Osteocyte (in vitro differentiated cells): ENCODE measurements at regions not wholly inside any gene's neighbourhood (a gene's known extent, or its start where the extent isn't known, plus 50 kb on each side); places are given as distances from the start of the nearest gene placed in this dataset.

ENCODE experiments used
- DNase-seq: peaks from one replicate; pipeline ENCODE4 v3.0.0; 2021; ENCODE audit warnings: mixed read lengths; ENCODE audit not compliant: unreplicated experiment; ENCODE audit errors: extremely low spot score
- H3K27ac Mint-ChIP-seq: one replicate; pipeline ENCODE4 v1.8.0; 2021; ENCODE audit warnings: mild to moderate bottlenecking, mixed read lengths; ENCODE audit not compliant: unreplicated experiment
- H3K27me3 Mint-ChIP-seq: one replicate; pipeline ENCODE4 v1.8.0; 2021; ENCODE audit warnings: mixed read lengths; ENCODE audit not compliant: unreplicated experiment
- H3K36me3 Mint-ChIP-seq: one replicate; pipeline ENCODE4 v1.8.0; 2021; ENCODE audit warnings: mixed read lengths; ENCODE audit not compliant: unreplicated experiment
- H3K4me1 Mint-ChIP-seq: one replicate; pipeline ENCODE4 v1.8.0; 2021; ENCODE audit warnings: mixed read lengths; ENCODE audit not compliant: unreplicated experiment
- H3K4me3 Mint-ChIP-seq: one replicate; pipeline ENCODE4 v1.8.0; 2021; ENCODE audit warnings: mild to moderate bottlenecking, moderate library complexity, mixed read lengths; ENCODE audit not compliant: unreplicated experiment
- H3K9me3 Mint-ChIP-seq: one replicate; pipeline ENCODE4 v1.8.0; 2021; ENCODE audit warnings: mixed read lengths; ENCODE audit not compliant: unreplicated experiment
- TF ChIP-seq, protein P1 (sequence below): fragments of 200-600 bp; sonication (generic); IDR thresholded peaks from 2 replicates; pipeline ENCODE4 v1.5.0; 2021; ENCODE audit warnings: antibody characterized with exemption, mild to moderate bottlenecking, moderate library complexity

DNA sequence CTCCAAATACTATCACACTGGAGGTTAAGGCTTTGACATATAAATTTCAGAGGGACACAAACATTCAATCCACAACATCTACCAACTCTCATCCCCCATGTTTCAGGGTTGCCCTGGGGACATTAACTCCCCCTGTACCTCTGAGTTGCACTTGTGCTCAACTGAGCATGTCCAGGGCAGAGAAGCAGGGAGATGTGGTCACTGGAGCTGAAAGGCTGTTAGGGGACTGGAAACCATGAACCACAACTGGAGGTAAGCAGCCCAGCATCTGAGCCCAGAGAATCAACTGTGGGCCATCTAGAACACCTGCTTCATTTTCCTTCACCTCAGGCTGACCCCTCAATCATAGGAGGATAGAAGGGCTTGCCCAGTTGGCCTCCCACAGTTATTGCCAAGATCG is 641.1 kb downstream of the MID1IP1 start:
- H3K4me3 Mint-ChIP-seq = no peak overlapping the region
- no peaks in the 10 kb centered on the region for H3K36me3 Mint-ChIP-seq
- H3K4me1 Mint-ChIP-seq = no peaks in the 10 kb centered on the region
- H3K27ac Mint-ChIP-seq = no peak overlapping the region
- TF ChIP-seq, protein P1, sequence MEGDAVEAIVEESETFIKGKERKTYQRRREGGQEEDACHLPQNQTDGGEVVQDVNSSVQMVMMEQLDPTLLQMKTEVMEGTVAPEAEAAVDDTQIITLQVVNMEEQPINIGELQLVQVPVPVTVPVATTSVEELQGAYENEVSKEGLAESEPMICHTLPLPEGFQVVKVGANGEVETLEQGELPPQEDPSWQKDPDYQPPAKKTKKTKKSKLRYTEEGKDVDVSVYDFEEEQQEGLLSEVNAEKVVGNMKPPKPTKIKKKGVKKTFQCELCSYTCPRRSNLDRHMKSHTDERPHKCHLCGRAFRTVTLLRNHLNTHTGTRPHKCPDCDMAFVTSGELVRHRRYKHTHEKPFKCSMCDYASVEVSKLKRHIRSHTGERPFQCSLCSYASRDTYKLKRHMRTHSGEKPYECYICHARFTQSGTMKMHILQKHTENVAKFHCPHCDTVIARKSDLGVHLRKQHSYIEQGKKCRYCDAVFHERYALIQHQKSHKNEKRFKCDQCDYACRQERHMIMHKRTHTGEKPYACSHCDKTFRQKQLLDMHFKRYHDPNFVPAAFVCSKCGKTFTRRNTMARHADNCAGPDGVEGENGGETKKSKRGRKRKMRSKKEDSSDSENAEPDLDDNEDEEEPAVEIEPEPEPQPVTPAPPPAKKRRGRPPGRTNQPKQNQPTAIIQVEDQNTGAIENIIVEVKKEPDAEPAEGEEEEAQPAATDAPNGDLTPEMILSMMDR = no peak
- no peak for DNase-seq
- H3K9me3 Mint-ChIP-seq = peaks cover 5% of the 10 kb centered on the region
- H3K27me3 Mint-ChIP-seq = no peaks in the 10 kb centered on the region

GRCh38 chrX:39443240-39443639 is 642.0 kb downstream of the MID1IP1 start:
- Mint-ChIP-seq H3K36me3 (no peaks in the 10 kb centered on the region), H3K4me3 (no peak overlapping the region), H3K9me3 (peaks cover 5% of the 10 kb centered on the region), H3K27me3 (peaks cover 3% of the 10 kb centered on the region), H3K27ac (no peak overlapping the region), H3K4me1 (no peaks in the 10 kb centered on the region)
- no peak for DNase-seq
- TF ChIP-seq, protein P1 = no peak

DNA sequence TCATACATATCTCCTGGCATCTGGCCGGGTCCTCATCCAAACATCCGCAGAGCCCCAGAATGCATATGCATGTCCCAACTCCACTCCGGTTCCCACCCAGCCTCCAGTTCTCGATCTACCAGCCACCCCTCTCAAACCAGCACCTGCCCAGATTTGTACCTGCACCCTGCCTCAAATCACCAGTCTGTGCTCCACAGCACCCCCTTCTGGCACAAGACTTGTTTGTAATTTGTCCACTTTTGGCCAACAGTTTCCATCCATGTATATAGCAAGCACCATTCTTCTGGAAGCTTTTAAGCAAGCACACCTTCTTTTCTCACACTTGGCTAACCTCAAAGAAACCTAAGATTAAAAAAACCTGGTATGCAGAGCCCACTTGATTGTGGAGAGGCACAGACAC is 644.1 kb downstream of the MID1IP1 start:
- H3K9me3 Mint-ChIP-seq = peaks cover 5% of the 10 kb centered on the region
- H3K27me3 Mint-ChIP-seq = peaks cover 3% of the 10 kb centered on the region
- no peak for DNase-seq
- TF ChIP-seq, protein P1 = no peak
- no peak overlapping the region for H3K4me3 Mint-ChIP-seq
- no peaks in the 10 kb centered on the region for H3K4me1 Mint-ChIP-seq
- H3K27ac Mint-ChIP-seq = no peak overlapping the region
- H3K36me3 Mint-ChIP-seq = no peaks in the 10 kb centered on the region

- Mint-ChIP-seq H3K36me3 (no peaks in the 10 kb centered on the region), H3K27ac (no peak overlapping the region), H3K4me1 (no peaks in the 10 kb centered on the region), H3K4me3 (no peak overlapping the region), H3K27me3 (peaks cover 8% of the 10 kb centered on the region), H3K9me3 (no peaks in the 10 kb centered on the region)
- DNase-seq = no peak
- TF ChIP-seq, protein P1 = no peak
Measured at GRCh38 chrX:39449352-39449751, 648.1 kb downstream of the MID1IP1 start.

DNA sequence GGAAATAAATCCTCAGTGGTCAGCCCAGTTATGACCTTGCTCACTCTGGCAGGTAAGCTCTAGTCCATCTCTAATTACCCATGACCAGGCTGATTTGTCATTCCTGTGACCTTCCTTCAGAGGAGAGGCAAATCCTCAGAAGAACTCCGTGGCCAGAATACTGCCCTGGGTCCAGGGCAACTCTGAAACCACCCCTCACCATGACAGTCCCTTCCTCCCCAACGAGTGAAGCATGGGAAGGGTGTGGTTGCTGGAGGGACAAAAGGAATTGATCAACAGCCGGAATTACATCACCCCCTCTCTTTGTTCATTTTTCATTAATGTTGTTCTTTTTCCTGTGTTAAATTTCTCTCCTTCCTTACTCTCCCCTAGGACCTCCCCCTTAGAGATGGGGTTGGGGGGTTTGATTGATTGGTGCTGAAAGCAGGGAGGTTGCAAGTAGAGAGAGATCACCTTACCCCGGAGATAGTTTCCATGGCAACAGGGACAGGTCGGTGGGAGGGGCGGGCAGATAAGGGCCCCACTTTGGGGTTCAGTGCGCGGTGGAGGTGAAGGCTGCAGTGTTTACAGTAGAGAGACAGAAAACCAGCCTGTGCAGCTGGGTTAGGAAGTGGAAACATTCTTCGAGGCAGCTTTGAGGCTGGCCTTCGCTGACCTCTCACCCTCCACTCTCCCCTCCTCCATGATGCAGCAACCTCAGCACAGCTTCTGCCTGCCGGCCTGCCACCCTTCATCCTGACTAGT is 647.4 kb downstream of the BCOR start:
- H3K36me3 Mint-ChIP-seq = no peaks in the 10 kb centered on the region
- H3K9me3 Mint-ChIP-seq = no peaks in the 10 kb centered on the region
- H3K4me3 Mint-ChIP-seq = no peak overlapping the region

More for the DNA sequence above, 647.4 kb downstream of the BCOR start:
- DNase-seq = no peak
- H3K4me1 Mint-ChIP-seq = no peaks in the 10 kb centered on the region
- no peak overlapping the region for H3K27ac Mint-ChIP-seq
- TF ChIP-seq, protein P1 = no peak
- peaks cover 8% of the 10 kb centered on the region for H3K27me3 Mint-ChIP-seq
